NCI-H1048 (cell line): ENCODE measurements at regions not wholly inside any gene's neighbourhood (a gene's known extent, or its start where the extent isn't known, plus 50 kb on each side); places are given as distances from the start of the nearest gene placed in this dataset.

ENCODE experiments used
- DNase-seq: peaks from one replicate; lab custom pipeline; 2025; lab: John Stamatoyannopoulos, UW

DNA sequence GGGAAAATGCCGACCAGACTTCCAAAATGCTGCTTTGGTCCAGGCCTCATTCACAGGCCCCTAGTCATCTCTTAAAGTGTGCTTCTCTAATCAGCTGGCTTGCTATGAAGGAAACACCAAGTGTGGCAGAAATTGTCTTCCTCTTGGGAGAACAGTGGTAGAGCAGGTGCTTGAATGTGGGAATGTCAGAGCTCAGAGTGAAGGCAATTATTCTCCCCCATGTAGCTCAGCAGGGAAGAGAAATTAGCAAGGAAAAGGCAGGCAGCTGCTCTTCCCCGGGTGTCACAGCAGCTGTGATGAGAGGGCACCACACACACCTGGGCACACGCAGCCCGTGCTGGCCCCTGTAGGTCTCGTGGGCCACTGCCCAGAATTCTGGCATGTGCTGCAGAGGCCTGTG lies 358.5 kb downstream of the WDR72 start:
- DNase-seq, result no peak

DNA sequence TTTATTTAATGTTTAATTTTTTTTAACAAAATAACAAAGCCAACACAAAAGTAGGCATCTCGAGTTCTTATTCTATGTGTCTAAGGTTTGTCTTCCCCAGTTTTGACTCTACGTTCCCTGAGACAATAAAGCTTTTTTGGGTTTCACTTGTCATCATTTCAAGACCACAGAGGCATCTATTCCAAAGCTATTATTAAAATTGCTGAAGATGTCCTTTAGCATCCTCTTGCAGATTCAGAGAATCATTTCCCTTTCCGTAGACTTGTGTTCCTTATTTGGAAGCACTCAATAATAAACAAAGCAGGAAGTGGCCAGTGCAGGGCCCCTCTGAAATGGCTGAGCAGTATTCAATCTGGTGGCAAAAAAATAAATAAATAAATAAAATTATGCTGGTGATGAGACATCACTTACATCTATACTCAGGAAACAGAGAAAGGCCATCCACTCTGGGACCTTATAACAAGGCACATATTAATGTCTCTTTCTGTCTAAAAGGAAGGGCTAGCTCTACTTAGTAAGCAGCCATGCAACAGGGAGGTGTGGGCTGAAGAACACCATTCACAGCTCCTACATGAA lies 362.3 kb downstream of the WDR72 start:
- no peak for DNase-seq

DNA sequence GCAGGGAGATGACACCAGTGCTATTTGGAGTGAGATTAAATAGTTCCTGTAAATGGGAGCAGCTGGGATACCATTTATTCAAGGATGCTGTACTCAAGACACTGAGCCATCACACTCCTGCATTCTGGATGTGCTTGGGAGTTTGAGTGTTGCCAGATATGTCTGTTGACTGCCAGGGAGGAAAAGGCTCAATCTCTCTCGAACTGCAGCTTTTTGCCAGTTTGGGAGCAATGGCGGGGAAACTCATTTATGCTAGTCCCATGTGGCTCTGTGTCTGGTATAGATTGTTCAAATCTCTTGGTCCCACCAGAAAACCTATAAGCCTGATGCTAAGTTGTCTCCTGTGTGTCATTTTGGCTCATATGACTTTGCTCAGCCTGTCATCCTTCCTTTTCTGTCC lies 363.6 kb downstream of the WDR72 start:
- no peak for DNase-seq

DNA sequence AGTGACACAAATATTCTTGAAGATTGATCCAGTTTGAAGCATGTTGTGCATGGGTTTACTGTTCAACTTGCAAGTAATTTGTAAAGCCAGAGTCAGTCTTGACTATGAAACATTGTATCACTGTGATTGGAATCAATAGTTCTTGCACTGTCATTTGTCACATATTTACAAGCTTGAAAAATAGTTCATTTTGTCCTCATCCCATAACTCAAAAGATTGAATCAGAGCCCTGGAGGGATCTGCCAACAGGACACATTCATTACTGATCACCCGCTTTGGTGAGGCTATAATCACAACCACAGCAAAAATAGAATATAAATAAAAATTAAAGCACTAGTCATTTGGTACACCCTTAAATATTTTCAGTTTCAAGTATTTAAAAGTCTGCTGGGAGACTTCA lies 368.9 kb downstream of the WDR72 start:
- no peak for DNase-seq

DNA sequence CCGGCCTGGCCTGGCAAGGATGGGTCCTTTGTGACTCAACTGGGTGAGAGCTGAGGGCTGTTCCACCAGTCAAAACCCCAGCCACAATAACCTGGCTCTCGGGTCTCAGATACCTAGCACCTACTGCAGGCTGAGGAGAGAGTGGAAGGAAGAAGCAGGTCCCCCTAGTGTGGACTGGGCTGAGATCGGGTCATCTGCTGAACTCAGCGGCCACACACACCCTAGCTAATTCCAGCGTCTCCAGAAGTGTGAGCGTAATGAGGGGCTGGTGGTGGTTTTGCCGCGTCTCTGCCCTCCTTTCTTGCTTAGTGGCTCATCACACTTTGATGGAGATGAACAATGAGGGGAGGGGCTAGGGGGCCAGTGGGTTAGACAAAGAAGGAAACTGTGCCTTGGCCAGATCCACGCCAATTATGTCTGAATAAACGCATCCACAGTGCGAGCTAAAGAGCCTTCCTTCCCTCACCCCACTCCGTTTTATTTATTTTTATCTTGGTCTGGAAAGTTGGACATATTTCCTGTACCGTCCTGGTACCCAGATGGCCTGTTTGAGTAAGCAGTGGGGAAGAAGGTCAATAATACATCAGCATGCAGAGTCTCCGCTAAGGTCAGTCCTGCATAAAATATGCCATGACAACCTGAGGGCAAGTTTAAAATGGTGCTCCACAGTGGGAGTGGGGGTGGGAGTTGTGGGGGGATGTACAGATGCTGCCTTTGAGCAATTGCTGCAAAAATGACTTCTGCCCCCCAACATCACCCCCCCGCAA lies 370.0 kb downstream of the WDR72 start:
- no peak for DNase-seq

DNA sequence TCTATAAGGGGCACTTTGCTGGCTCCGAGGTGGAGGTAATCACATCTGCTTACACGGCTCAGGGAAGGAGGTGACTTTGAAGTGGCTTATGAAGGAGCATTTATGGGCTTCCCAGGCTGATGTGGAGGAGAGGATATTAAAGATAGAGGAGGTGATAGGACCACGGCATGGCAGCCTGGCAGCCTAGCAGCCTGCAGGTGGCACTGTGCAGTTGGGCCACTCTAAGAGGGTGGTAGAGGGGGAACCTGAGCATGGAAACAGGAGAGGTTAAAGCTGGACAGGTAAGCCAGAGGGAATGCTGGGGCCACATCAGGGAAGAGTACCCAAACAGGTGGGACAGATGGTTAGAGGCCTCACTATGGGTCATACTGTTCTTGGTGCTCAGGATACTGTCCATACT lies 375.0 kb downstream of the WDR72 start:
- DNase-seq, result no peak

DNA sequence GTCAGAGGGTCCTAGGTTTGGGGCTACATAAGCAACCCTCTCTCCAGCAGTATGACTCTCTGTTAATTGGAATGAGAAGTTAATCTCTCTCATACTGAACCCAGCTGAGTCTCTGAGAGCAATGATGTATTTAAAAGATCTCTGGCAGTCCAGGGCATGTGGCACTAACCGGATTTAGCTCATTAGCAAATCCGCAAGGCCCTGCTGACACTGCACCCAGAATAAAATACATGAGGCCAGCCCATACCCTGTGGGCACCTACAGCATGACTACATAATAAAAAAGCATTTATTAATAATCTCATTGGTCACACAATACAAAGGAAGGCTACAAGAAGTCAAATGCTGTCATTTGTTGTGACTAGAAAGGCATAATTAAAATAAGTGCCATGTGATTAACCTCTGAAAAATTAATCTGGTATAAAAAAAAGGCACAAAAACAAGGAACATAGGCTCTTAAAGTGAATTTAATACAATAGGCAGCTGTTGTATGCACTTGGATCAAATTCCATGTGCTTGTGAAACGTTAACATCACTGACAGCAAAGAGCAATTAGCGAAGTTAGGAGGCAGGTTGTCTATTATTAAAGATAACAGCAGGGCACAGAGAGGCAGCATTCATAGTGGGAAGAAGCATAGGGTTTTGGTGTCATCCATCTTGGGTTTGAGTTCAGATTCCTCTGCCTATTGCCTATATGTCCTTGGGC lies 381.2 kb downstream of the WDR72 start:
- DNase-seq, result no peak

DNA sequence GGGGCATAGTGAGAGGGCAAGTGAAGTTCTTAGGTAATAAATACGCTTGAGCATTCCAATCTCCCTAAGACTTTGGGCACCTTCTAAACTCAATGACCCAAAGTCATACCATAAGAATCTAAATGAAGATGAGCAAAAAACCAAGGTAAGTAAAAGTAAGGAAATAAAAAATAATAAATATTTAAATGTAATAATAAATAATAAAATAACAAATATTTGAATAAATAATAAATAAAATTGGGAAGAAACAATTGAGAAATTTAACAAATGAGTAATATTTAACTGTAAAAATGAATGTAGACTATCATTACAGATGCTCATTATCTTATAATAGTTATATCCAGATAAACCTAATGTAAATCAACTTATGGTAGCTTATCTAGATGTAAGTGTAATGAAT lies 391.7 kb downstream of the WDR72 start:
- DNase-seq, result no peak

DNA sequence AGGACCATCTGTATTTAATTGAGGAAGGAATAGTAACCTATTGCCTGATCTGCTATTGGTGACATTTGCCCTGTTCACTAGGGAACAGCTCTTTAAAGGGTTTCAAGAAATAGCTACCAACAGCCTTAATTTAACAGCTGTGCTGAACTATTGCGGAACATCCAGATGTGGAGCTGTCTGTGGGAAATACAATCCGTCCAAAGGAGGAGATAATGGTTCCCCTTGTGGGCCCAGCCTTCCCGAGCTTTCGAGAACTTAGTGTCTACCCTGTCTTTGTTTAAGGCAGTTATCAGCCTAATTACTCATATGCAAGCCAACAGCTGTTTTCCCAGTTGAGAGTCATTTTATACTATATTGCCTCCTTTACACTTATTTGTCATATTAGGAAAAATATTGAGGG lies 398.6 kb downstream of the WDR72 start:
- DNase-seq, result no peak

DNA sequence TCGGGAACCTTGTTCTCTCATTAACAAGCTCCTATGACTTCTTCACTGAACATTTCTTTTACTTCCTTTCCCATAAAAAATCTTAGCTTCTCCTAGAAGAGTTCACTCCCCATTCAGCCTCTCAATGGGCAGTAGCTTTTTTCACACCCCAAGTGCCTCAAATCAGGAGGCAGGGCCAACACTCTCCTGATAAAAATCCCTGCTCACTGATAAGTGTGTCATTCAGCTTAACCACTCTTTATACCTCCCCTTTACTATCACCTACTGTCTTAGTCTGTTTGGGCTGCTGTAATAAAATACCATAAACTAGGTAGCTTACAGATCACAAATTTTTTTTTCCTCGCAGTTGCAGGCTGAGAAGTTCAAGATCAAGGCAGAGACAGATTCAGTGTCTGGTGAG lies 400.4 kb downstream of the WDR72 start:
- DNase-seq, result no peak

DNA sequence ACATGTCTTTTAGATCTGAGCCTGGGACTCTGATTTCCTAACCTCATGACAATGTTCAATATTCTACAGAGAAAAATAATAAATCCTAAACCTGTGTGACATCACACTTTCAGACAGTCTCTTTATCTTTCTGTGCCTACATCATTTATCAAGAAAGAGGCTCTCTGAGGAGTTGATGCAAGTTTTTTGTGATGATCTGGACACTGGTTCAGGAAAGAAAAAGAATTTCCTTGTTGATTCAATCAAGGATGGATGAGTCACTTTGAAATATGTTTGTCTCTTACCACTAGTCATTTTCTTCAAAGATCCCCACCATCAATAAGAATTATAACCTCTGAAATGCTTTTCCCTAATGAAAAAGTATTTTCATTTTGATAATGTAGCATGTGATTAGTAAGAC lies 404.6 kb downstream of the WDR72 start:
- no peak for DNase-seq

DNA sequence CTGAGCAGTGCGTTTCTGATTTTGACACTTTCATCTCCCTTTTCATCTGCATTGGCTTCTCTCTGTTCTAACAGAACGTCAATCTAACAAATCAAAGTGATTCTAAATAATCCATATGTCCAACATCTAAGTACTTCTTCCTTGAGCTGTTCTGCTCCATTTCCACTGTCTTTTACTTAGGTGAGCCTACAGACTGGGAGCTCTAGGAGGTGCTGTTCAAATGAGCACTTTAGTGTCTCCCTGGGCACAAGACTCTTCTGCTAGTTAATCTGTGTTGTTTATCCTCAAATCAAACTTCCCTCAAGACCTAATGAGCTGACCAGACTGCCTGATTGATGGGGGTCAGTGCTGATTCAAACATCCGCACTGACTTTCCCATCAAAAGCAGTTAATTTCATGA lies 408.1 kb downstream of the WDR72 start:
- no peak for DNase-seq

DNA sequence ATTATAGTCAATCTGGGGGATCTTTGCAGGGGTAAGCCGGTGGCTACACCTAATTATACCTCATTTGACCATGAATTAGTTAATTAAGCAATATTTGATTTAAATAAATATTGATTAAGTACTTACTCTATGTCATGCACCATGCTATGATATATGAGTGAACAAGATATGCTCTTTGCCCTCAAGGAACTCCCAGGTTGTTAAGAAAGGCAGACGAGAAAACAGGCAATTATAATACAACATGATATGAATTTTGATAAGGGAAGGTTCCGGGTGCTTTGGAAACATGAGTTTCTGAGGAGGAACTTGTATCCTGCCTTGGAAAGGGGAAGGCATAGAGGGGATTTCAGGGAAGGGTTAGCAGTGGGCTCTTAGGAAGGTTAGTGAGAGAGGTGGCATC lies 412.9 kb downstream of the WDR72 start:
- no peak for DNase-seq

DNA sequence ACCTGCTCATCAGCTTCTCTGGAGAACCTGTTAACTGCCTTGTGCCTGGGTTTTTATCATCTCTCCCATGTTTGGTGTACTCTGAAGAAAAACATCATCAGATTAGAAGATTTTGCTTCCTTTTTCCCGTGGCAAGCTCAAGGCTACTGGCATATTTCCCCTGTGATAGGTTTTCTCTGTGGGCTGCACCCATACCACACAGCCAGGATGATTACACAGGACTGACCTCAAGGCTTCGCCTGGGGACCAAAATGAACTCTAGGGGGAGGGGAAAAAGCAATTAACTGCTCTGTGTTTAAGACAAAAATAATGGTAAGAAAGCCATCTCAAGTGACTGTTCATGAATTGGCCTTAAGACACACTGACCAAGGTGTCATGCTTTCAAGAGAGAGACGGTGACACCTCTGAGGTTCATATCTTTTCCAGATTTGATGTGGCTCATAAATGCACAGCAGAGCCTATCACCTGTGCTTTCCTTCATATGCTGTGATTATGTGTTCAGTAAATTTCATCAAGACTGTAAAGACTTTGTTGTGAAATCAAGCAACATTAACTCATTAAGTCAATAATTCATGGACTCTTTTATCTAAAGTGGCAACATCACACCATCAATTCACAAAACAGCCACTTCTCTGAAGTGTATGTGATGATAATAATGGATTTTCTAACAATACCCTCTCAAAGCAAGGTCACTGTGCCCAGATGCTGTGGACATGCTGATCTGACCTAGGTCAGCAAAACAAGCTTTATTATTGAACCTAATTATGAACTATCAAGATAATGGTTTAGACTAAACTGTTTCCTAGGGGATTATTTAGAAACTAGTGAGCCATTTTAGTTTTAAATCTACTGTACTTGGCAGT lies 427.9 kb downstream of the WDR72 start:
- no peak for DNase-seq

DNA sequence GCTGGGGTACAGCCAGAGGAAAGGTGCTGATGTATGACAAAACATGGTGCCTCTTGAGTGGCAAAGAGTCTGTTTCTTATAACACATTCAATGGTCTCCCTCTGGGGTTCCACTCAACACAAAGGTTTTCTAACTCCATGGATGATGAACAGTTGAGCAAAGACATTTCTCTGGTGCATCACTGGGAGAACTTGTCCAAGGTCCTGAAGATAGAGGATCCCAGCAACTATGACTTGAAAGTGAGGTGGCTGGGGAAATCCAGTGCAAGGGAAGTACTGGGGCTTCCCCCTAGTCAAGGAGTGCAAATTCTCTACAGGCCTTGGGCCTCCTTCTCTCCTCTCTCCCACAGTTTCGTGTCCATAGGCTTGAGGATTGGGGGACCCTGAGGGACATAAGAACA lies 431.1 kb downstream of the WDR72 start:
- DNase-seq, result no peak

DNA sequence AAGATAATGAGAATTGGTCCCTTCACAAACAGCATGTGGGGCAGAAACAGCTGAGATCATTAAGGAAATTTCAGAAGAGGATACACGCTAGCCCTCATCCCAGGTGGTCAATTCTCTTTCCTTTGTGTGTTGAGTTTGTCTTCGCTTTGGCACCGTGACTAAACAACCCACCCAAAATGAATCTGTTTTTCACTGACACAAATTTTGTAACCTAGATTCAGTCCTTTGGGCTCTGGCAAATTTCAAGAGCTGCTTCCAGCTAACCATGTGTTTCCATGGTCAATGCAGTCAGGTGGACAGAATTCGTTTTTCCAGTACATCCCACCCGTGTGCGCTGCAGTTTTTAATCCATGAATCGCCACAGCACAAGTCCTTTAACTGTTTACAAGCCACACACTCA lies 435.4 kb downstream of the WDR72 start:
- no peak for DNase-seq

DNA sequence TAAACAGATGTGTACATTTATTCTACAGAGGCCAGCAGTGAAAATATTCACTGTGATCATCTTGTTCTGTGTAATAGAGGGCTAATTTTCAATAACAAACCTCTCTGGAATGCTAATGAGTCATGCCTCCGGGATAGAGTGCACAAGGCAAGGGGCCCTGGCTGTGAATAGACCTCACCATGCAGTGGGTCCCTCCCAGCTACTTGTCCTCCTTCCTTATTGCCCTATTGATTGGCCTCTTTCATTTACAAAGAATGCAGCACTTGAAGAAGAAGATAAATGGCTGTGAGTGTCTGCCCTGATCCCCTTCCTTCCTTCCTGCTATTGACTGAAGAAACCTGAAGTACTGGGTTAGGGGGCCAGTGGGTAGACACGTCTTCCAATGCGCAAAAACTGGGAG lies 436.3 kb downstream of the WDR72 start:
- no peak for DNase-seq

DNA sequence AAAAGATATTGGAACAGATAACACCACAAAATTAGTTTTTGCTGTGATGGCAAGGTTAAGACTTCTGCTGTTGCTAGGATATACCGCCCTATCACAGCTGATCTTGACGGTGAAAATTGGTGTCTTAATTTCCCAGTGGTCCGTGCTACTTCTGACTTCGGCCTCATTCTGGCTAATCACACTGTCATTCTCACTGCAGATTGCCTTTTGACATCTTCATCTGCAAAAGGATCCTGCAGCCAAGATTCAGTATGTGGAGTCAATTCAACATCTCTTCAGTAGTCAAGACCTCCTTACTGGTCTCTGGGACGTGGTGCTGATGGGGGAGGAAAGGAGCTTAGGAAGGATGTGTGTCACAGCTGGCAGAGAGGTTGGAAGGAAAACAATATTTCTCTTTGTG lies 438.6 kb downstream of the WDR72 start:
- DNase-seq, result no peak

DNA sequence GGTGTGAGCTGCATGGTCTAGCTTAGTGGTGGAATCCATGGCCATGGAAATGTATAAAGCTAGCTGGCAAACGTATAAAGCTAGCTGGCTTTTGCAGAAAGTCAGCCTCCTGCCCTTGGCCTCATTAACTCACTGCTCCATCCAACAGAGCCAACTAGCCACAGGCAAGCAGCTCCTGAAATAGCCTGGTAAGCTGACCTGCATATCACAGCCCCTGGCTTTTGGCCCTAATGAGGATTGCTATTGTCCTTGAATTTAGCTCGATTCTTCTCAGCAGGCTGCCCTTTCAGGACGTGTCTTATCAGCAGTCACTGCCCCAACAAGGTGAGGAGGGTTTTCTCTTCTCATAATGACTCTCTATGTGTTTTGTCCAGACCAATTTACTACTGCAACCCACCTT lies 446.8 kb downstream of the WDR72 start:
- DNase-seq, result no peak

DNA sequence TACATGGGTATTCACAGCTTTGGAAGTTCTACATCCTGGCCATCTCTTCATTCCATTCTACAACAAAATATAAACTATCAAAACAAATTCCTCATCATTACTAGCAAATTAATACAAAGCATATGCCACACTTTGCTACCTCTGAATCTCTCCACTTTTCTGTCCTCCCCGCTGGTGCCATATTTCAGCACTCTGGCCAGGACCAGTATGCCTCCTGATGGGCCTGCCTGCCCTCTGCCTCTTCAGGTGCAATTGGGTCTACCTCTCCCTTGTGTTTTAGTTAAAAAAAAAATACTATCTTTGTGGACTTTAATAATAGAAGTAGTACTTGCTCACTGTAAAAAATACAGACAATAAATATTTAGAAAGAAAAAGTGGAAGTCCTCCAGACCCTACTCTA lies 448.8 kb downstream of the WDR72 start:
- DNase-seq, result no peak

DNA sequence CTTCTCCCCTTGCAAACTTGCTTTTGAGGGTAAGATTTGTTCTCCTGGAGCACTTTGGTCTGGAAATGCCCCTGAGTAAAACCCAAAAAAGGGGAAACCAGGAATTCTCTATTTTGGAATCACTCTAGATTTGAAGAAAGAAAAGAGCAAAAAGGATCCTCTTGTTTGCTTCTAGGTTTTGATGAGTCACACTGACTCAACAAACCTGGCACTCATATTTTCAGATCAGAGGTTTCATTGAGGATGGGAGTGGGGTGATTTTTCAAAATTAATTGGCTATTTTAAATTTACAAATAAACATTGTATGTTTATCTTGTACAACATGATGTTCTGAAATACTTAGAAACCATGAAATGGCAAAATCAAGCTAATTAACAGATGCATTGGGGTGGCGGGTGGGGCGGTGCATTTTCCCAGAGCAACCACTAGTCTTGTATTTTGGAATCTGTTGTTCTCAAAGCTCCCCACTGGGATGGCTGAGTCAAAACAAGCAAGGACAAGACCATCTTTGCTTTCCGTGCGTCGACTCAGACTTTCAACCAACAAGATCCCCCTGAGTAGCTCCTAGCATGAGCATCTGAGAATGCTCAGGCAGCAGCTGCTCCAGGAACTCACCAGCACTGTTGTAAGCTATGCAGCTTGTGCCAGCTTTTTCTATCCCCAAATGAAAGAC lies 451.4 kb downstream of the WDR72 start:
- DNase-seq, result no peak

DNA sequence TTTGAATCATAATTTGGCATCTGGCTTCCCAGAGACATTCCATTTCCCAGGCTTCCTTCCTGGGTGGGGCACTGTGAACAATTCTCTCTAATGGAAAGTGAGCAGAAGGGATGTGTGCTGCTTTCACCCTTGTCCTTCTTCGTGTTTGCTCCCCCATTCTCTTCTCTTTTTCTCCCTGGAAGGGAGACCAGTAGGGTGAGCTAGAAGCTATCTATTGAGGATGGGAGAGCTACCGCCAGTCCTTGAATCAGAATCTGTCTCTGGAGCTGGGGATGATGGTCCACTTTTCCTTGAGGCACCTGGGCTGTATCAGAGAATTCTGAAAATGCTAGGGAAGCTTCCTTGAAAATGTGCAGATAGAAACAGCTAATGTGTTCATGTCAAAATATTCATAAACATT lies 453.9 kb downstream of the WDR72 start:
- no peak for DNase-seq
